HG03045 (cell line): ENCODE measurements at regions not wholly inside any gene's neighbourhood (a gene's known extent, or its start where the extent isn't known, plus 50 kb on each side); places are given as distances from the start of the nearest gene placed in this dataset.
"Not testable (repeated sequence)": the region's sequence is repeated elsewhere in the genome, so short reads cannot be mapped to it uniquely, and the experiment has no call there.

Experiments used
- ATAC-seq: cut with Tn5 transposase; IDR thresholded peaks from one replicate; pipeline ENCODE4 v1.9.1; 2021; ENCODE audit warnings: mild to moderate bottlenecking, moderate library complexity; ENCODE audit not compliant: unreplicated experiment

GRCh38 chr4:38462367-38463055, 201.5 kb upstream of the KLF3 start:
- ATAC-seq, result no peak

GRCh38 chr4:38463268-38463958, 200.6 kb upstream of the KLF3 start:
- no peak for ATAC-seq

DNA sequence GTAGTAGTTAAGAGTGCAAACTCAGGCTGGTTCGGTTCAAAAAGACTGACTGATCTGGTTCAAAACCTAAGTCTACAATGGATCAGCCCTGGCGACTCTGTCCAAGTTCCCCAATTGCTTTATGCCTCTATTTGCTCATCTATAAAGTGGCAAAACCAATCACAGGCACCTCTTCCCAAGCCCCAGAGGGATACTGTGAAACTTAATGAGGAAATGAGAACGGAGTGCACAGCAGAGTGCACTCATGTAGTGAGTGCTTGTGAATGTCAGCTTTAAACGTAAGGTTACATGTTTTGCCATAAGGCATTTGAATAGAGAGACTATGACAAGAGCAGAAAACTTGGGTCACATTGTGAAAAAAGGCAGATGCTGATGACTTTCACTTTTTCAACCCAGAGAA, 199.7 kb upstream of the KLF3 start:
- no peak for ATAC-seq

DNA sequence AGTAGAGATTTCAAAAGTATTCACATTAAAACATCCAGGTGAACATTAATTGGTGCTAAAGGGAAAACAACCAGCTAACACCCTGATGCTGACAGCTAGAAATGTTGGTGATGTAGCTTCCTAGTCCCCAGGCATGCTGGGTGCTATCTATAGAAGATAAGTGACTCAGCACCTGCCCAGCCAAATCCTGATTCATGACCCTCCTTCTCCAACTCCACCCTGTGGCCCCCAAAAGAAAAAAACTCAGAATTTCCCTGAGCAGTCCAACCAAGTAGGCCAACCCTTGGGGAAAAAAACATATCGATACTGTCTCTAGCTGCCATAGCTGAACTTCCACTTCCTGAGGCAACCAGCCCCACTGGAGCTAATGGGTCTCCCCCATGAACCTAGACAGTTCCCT, 197.6 kb upstream of the KLF3 start:
- no peak for ATAC-seq

- no peak for ATAC-seq
These were observed 196.7 kb upstream of the KLF3 start for GRCh38 chr4:38467296-38467695.

GRCh38 chr4:38468339-38468866, 195.6 kb upstream of the KLF3 start:
- ATAC-seq, result no peak

DNA sequence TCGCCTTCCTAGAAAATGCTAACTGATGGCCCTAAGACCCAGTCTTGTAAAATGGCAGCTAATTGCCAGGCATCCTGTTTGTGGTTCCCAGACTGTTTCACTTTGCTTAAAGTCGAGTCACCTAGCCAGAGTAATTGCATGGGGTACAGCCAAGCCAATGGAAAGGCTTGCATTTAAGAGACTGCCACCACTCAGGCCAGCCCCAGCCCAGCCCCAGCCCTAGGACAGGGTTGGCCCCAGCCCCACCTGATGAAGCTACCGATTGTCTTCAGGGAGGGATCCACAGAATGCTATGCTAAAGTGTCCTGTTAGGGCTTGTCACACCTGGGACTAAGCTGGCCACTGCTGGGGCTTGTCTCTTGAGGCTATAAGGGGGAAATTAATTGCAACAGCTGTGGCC, 194.6 kb upstream of the KLF3 start:
- no peak for ATAC-seq

DNA sequence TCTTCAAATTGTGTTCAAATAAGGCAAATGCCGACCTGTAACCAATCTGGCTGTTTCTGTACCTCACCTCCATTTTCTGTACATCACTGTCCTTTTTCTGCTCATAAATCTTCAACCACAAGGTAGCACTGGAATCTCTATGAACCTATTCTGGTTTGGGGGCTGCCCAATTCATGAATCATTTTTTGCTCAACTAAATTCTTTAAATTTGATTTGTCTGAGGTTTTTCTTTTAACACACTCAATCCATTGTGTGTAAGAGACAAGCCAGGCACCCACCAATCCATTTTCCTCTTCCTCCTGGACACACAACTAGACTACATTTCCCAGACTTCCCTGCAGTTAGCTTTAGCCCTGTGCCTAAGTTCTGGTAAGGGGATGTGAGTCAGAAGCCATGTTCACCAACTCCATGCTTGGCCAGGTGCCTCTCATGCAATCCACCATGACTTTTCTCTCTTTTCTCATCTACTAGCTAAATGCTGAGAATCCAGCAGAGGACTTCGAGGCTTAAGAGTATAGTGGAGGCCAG, 193.2 kb upstream of the KLF3 start:
- no peak for ATAC-seq

- ATAC-seq, result no peak
These were observed 181.3 kb upstream of the KLF3 start for GRCh38 chr4:38482696-38483095.

GRCh38 chr4:38483628-38484027, 180.4 kb upstream of the KLF3 start:
- not testable (repeated sequence) for ATAC-seq

- no peak for ATAC-seq
These were observed 174.8 kb upstream of the KLF3 start for GRCh38 chr4:38489011-38489861.

DNA sequence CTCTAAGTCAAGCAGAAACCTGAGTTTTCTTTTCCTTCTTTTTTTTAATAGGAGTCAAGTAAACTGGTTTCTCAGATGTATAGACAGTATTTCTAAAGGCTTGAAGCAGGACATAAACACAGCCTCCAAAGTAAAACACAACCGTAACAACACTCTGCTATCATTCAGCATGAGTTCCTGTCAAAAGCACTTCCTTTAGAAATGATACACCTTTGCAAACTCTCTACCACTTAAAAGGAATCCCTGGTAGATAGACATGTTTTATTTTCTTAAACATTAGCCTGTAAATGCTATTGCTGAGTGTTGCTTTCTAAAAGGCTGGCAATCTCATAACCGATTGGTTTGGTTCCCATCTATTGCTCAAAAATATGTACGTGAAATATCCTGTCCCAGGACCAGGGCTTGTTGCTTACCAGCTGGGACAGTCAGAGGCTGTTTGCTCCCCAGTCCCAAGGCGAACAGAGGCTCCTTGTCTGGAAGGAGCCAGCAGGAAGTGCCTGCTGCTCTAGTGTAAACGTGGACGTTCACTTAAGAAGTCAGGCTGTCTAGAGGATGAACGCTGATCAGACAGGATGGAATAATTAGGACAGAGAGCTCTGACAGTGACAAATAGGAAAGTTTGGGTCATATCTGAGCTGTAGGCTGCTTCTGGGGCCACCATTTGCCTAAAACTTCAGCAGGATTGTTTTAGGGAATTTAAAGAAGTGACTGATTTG, 173.9 kb upstream of the KLF3 start:
- no peak for ATAC-seq

DNA sequence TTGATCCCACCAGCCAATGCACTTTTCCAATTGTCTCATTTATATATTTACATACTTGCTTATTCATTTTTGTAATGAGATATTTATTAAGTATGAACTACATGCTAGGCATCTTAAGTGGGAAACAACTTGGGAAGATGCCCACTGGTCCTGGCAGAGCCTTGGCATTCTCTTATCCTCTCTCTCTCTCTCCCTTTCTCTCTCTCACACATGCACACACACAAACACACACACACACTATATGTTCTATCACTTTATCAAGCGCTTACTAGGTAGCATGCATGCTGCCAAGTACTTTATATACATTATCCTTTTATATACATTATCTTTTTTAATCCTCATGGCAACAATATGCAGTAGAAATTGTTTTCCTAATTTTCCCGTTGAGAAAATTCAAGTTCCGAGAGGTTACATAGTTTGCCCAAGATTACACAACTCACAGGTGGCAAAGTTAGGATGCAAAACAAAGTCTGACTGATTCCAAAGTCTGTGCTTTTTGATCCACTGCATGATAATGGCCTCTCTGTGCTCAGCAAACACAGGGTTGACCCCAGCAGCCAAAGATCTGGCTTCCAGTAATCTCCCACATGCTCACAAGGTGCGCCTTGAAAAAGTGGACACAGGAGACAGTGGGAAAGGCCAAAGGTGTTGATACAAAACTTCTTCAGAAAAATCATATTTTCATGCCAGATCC, 173.1 kb upstream of the KLF3 start:
- ATAC-seq, result no peak

DNA sequence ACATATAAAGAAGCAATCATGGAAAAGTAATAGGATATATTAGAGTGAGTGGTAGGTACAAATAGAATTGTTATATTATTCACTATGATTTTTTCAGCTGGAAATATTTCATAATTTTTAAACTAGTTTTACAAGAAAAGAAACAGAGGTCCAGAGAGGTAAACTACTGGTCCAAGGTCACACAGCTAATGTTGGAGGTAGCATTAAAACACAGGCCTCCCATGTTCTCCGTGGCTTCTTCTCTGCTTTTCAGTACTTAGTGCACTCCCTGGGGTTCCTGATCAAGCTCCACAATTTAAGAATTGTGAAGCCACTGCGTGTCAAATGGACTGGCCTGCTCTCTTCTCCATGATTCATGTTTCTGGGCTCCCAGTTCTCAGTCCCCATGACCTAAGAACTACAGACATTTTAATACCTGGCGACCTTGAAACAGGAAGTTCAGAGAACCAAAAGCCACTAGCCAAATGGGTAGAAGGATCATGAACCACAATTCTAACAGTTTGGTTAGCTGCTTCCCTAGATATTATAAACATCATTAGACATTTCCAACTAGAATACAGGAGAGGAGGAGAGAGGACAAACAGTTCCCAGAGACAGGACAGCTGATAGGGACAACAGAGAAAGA, 172.0 kb upstream of the KLF3 start:
- no peak for ATAC-seq

DNA sequence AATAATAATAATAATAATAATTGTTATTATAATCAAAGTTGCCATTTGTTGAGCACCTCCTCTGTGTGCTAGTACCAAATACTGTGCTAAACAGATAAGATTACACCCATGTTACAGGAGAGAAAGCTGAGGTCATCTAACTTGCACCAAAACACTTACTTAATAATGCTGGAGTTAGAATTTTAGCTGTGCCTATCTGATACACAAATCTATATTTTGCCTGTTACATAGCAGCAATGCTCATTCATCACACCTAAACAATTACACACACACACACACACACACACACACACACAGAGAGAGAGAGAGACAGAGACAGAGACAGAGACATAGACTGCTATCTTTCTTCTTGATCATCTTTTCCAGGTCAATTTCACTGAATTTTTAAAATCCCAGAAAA, 170.9 kb upstream of the KLF3 start:
- ATAC-seq, result no peak

GRCh38 chr4:38495446-38495845, 168.6 kb upstream of the KLF3 start:
- ATAC-seq, result no peak

DNA sequence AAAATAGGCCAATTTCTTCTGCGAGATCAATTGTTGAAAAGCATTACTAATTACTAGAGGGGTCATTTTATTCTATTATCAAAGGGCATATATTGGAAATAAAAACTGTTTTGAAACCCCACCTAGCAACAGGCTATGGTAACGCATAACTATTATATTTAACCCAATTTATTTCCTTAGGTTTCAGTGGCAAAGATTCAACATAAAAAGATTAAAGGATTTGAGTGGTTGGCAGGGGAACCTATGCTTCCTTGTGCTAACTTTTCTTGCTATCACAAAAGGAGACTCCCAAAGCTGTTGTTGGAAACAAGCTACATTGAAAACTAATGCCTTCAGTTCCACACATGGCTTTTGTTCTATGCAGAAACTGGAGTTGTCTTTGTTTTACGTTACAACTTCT, 166.9 kb upstream of the KLF3 start:
- ATAC-seq, result no peak

DNA sequence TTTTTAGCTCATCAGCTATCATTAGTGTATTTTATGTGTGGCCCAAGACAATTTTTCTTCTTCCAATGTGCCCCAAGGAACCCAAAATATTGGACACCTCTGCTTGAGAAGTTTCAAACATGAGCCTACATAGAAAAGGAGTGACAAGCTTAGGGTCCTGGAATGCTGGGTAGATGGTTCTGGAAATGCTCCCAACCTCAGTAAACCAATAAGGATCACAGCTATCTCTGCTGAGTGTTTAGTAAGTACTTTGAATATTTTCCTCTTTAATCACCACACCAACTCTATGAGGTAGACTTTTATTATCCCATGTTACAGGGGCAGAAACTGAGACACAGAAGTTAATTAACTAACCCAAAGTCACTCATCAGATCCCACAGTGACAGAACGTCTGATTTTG, 164.9 kb upstream of the KLF3 start:
- no peak for ATAC-seq

GRCh38 chr4:38500433-38500832, 163.6 kb upstream of the KLF3 start:
- no peak for ATAC-seq

DNA sequence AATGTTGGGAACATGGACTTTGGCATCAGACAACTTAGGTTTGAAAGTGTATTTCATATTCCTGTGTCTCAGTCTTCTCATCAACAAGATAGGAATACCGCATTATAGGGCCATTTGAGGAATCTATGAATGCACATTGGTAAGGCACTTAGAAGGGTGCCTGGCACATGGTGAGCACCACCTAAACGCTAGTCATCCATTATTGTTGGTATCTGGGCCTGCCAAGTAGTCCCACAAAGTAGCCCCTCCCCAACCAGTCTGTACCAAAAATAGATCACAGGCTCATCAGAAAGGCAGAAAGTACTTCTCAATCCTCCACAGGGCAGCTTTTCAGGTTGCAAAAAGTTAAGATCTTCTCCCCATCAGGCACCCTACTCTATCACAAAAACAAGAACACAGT, 162.3 kb upstream of the KLF3 start:
- no peak for ATAC-seq
